ENCODE measurements at regions not wholly inside any gene's neighbourhood (a gene's known extent, or its start where the extent isn't known, plus 50 kb on each side); places are given as distances from the start of the nearest gene placed in this dataset.

DNA sequence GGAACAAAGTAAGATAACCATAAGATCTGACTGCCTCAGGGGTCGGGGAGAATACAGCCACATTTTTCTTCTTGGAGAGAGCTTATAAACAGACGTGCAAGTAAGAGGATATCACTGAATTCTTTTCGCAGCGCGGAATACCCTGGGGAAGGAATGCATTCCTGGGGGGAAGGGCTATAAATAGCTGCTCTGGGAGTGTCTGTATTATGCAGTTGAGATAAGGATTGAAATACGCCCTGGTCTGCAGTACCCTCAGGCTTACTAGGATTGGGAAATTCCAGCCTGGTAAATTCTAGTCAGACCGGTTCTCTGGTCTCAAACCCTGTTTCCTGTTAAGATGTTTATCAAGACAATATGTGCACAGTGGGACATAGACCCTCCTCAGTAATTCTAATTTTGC is 1491.7 kb upstream of the RAG2 start:
- TF ChIP-seq SUZ12 (IDR thresholded peaks at IDR 0.05) = no peak
- TF ChIP-seq FOXM1 (IDR thresholded peaks at IDR 0.05; ENCODE audit: borderline replicate concordance) = no peak
- TF ChIP-seq FOXK2 (IDR thresholded peaks at IDR 0.05) = no peak
- no peak for TF ChIP-seq ELF4 (IDR thresholded peaks at IDR 0.05)
- no peak for TF ChIP-seq FOXA1 (IDR thresholded peaks at IDR 0.05)
- no peak for TF ChIP-seq TARDBP (IDR thresholded peaks at IDR 0.05)
- no peak for TF ChIP-seq CTBP1 (IDR thresholded peaks at IDR 0.05; ENCODE audit: borderline replicate concordance)
- no peak for TF ChIP-seq BHLHE40 (IDR thresholded peaks at IDR 0.05; ENCODE audit: borderline replicate concordance)
- TF ChIP-seq SP1 (IDR thresholded peaks at IDR 0.05) = no peak
- TF ChIP-seq L3MBTL2 (conservative IDR thresholded peaks at IDR 0.05) = no peak
- no peak for TF ChIP-seq NFRKB (IDR thresholded peaks at IDR 0.05)
- no peak for TF ChIP-seq HDGF (IDR thresholded peaks at IDR 0.05; ENCODE audit: borderline replicate concordance)
